C4-2B (cell line): ENCODE measurements at regions not wholly inside any gene's neighbourhood (a gene's known extent, or its start where the extent isn't known, plus 50 kb on each side); places are given as distances from the start of the nearest gene placed in this dataset.
"Not testable (repeated sequence)": the region's sequence is repeated elsewhere in the genome, so short reads cannot be mapped to it uniquely, and the experiment has no call there.

Experiments
- H3K27ac ChIP-seq: fragments of 450-650 bp; 2 replicates; pipeline ENCODE4 v1.5.1; 2017
- CTCF ChIP-seq: fragments of 450-650 bp; conservative IDR thresholded peaks from 2 replicates; pipeline ENCODE4 v1.5.1; 2017; ENCODE audit warnings: mild to moderate bottlenecking
- ZFX ChIP-seq: fragments of 450-650 bp; IDR thresholded peaks from 2 replicates; pipeline ENCODE4 v1.6.1; 2017

GRCh38 chr6:140713495-140713894 is 1339.0 kb upstream of the CITED2 start:
- TF ChIP-seq ZFX (no peak), CTCF (no peak)
- no peak overlapping the region for H3K27ac ChIP-seq

- no peak overlapping the region for H3K27ac ChIP-seq
- no peak for TF ChIP-seq ZFX
- TF ChIP-seq CTCF: no peak
Measured at GRCh38 chr6:140711019-140711613, 1336.7 kb upstream of the CITED2 start.

GRCh38 chr6:140708441-140708840 is 1334.0 kb upstream of the CITED2 start:
- no peak overlapping the region for H3K27ac ChIP-seq
- TF ChIP-seq CTCF (no peak), ZFX (no peak)

- not testable (repeated sequence) for H3K27ac ChIP-seq
Measured at GRCh38 chr6:140704008-140704407, 1329.6 kb upstream of the CITED2 start.

GRCh38 chr6:140697585-140697984 is 1323.1 kb upstream of the CITED2 start:
- H3K27ac ChIP-seq: no peak overlapping the region
- no peak for TF ChIP-seq ZFX
- no peak for TF ChIP-seq CTCF

GRCh38 chr6:140684776-140685550 is 1310.5 kb upstream of the CITED2 start:
- TF ChIP-seq CTCF (no peak), ZFX (no peak)
- H3K27ac ChIP-seq: no peak overlapping the region

- no peak for TF ChIP-seq ZFX
- TF ChIP-seq CTCF: no peak
- no peak overlapping the region for H3K27ac ChIP-seq
Measured at GRCh38 chr6:140677781-140678528, 1303.5 kb upstream of the CITED2 start.
